Posterior vena cava (tissue), 2 donors: ENCODE measurements at regions not wholly inside any gene's neighbourhood (a gene's known extent, or its start where the extent isn't known, plus 50 kb on each side); places are given as distances from the start of the nearest gene placed in this dataset.
"Not testable (repeated sequence)": the region's sequence is repeated elsewhere in the genome, so short reads cannot be mapped to it uniquely, and the experiment has no call there.

Source experiments
- DNase-seq: peaks from one replicate; pipeline ENCODE4 v3.0.0-alpha.2; 2020; ENCODE audit warnings: low spot score
- intact Hi-C, 2 donors: fragments of 100-400 bp; cut with DNase I; formaldehyde crosslinking; loops; one replicate each; pipeline versions ENCODE4 v1.14.1 to v1.14.2; 2022 to 2023
- donor health status: DM: yes; HTN: yes; CAD: no.
- donor health status: DM: yes; HTN: yes; CAD: no.

GRCh38 chr3:94394885-94395284, 332.0 kb downstream of the NSUN3 start:
- no peak for DNase-seq
- intact Hi-C loops: no loop called here

- DNase-seq: no peak
- intact Hi-C loops: no loop called here
Measured at GRCh38 chr3:94395851-94396250, 333.0 kb downstream of the NSUN3 start.

GRCh38 chr3:94398036-94398435, 335.2 kb downstream of the NSUN3 start:
- intact Hi-C loops: no loop called here
- no peak for DNase-seq

GRCh38 chr3:94401466-94401865, 338.6 kb downstream of the NSUN3 start:
- intact Hi-C loops: no loop called here
- DNase-seq: no peak

- no peak for DNase-seq
- intact Hi-C loops: no loop called here
Measured at GRCh38 chr3:94402126-94402525, 339.3 kb downstream of the NSUN3 start.

- intact Hi-C loops: no loop called here
- no peak for DNase-seq
Measured at GRCh38 chr3:94405258-94406035, 342.6 kb downstream of the NSUN3 start.

- intact Hi-C loops: no loop called here
- DNase-seq: no peak
Measured at GRCh38 chr3:94406595-94406994, 343.7 kb downstream of the NSUN3 start.

GRCh38 chr3:94412936-94413335, 350.1 kb downstream of the NSUN3 start:
- intact Hi-C loops: not testable (repeated sequence)
- DNase-seq: peak; percentile 43

- no peak for DNase-seq
- intact Hi-C loops: loop anchor here in 1 of 2 donors (2.0 kb wide), 1 partner anchor 23 kb away; no protein-coding TSS in a partner anchor
Measured at GRCh38 chr3:94413336-94414108, 350.7 kb downstream of the NSUN3 start.

GRCh38 chr3:94414418-94414817, 351.6 kb downstream of the NSUN3 start:
- intact Hi-C loops: loop anchor here in 1 of 2 donors (2.0 kb wide), 1 partner anchor 24 kb away; no protein-coding TSS in a partner anchor

GRCh38 chr3:94416768-94417167, 353.9 kb downstream of the NSUN3 start:
- DNase-seq: no peak
- intact Hi-C loops: no loop called here

More at GRCh38 chr3:94414418-94414817, 351.6 kb downstream of the NSUN3 start:
- no peak for DNase-seq

GRCh38 chr3:94417963-94418455, 355.1 kb downstream of the NSUN3 start:
- no peak for DNase-seq

GRCh38 chr3:94420931-94421330, 358.1 kb downstream of the NSUN3 start:
- DNase-seq: no peak
- intact Hi-C loops: no loop called here

More at GRCh38 chr3:94417963-94418455, 355.1 kb downstream of the NSUN3 start:
- intact Hi-C loops: no loop called here

- intact Hi-C loops: no loop called here
- DNase-seq: no peak
Measured at GRCh38 chr3:94423578-94423977, 360.7 kb downstream of the NSUN3 start.

- intact Hi-C loops: no loop called here
- DNase-seq: no peak
Measured at GRCh38 chr3:94429517-94429916, 366.7 kb downstream of the NSUN3 start.

GRCh38 chr3:94431876-94432570, 369.2 kb downstream of the NSUN3 start:
- intact Hi-C loops: no loop called here
- DNase-seq: no peak

- DNase-seq: no peak
- intact Hi-C loops: no loop called here
Measured at GRCh38 chr3:94433811-94434210, 370.9 kb downstream of the NSUN3 start.

GRCh38 chr3:94440767-94441493, 378.1 kb downstream of the NSUN3 start:
- no peak for DNase-seq
- intact Hi-C loops: no loop called here

- intact Hi-C loops: no loop called here
- no peak for DNase-seq
Measured at GRCh38 chr3:94441494-94441847, 378.6 kb downstream of the NSUN3 start.
